Uterus (tissue), 3 donors: ENCODE measurements at regions not wholly inside any gene's neighbourhood (a gene's known extent, or its start where the extent isn't known, plus 50 kb on each side); places are given as distances from the start of the nearest gene placed in this dataset.

Experiments
- DNase-seq, 2 donors: peaks; one replicate each; pipeline ENCODE4 v3.0.0-alpha.2; 2019 to 2020
- H3K27ac ChIP-seq, 2 donors: fragments of 200-600 bp; sonication (generic); 1 replicate in 1 of 2; 2 replicates in 1 of 2; pipeline ENCODE4 v1.5.1; 2016 to 2018
- H3K27me3 ChIP-seq, 2 donors: fragments of 200-600 bp; sonication (generic); one replicate each; pipeline ENCODE4 v1.5.1; 2018 to 2019; ENCODE audit warnings: control low read depth in 1 of 2
- H3K36me3 ChIP-seq, 2 donors: fragments of 200-600 bp; sonication (generic); one replicate each; pipeline ENCODE4 v1.5.1; 2019; ENCODE audit warnings: control low read depth in 1 of 2
- H3K4me1 ChIP-seq, 2 donors: fragments of 200-600 bp; sonication (generic); one replicate each; pipeline ENCODE4 v1.5.1; 2018 to 2019; ENCODE audit warnings: control low read depth in 1 of 2
- H3K4me3 ChIP-seq, 2 donors: fragments of 200-600 bp; sonication (generic); 1 replicate in 1 of 2; 2 replicates in 1 of 2; pipeline ENCODE4 v1.5.1; 2018 to 2019; ENCODE audit warnings: mild to moderate bottlenecking in 1 of 2
- H3K9me3 ChIP-seq, 2 donors: fragments of 200-600 bp; sonication (generic); one replicate each; pipeline ENCODE4 v1.5.1; 2019; ENCODE audit warnings: control low read depth in 1 of 2
- POLR2A ChIP-seq, 2 donors: fragments of 450-650 bp; IDR thresholded peaks; one replicate each; pipeline ENCODE4 v1.6.1; 2016; ENCODE audit warnings: antibody characterized with exemption in 2 of 2, mild to moderate bottlenecking in 1 of 2, moderate library complexity in 1 of 2
- intact Hi-C: fragments of 100-400 bp; cut with DNase I; formaldehyde crosslinking; loops from one replicate; pipeline ENCODE4 v1.15.1; 2023; ENCODE audit warnings: low total_unique reads
- TF ChIP-seq, protein P1 (sequence below), 4 experiments: fragments of 200-600 bp in 2 of 4; fragments of 450-650 bp in 2 of 4; sonication (generic) in 2 of 4; IDR thresholded peaks; one replicate each; pipeline ENCODE4 v1.5.1; 2016 to 2019; ENCODE audit warnings: antibody characterized with exemption in 4 of 4, mild to moderate bottlenecking in 2 of 4, moderate library complexity in 1 of 4
- donor health status: DM: yes; HTN: yes; CAD: no.

DNA sequence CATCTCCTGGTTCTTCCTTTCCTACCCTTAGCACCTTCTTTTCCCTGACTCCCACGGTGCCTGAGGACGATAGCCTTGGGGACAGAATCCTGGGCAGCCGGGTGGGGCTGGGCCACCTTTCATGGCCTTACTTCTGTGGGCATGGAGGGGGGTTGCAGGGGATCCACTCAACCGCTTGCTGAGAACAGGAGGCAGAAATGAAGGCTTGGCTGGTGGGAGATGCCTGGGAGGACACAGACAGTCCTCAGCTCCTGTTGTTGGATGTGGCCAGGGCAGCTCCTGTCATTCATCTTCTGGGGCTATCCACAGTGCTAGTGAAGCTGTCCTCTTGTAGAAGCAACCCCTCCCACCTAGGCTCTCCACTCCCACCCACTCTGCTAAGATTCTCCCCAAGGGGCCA is 95.5 kb upstream of the CELF4 start:
- Histone ChIP-seq H3K36me3 (no peaks in the 10 kb centered on the region), H3K4me3 (no peak overlapping the region), H3K9me3 (no peaks in the 10 kb centered on the region), H3K4me1 (no peaks in the 10 kb centered on the region), H3K27me3 (no peaks in the 10 kb centered on the region), H3K27ac (no peak overlapping the region)
- TF ChIP-seq, protein P1, sequence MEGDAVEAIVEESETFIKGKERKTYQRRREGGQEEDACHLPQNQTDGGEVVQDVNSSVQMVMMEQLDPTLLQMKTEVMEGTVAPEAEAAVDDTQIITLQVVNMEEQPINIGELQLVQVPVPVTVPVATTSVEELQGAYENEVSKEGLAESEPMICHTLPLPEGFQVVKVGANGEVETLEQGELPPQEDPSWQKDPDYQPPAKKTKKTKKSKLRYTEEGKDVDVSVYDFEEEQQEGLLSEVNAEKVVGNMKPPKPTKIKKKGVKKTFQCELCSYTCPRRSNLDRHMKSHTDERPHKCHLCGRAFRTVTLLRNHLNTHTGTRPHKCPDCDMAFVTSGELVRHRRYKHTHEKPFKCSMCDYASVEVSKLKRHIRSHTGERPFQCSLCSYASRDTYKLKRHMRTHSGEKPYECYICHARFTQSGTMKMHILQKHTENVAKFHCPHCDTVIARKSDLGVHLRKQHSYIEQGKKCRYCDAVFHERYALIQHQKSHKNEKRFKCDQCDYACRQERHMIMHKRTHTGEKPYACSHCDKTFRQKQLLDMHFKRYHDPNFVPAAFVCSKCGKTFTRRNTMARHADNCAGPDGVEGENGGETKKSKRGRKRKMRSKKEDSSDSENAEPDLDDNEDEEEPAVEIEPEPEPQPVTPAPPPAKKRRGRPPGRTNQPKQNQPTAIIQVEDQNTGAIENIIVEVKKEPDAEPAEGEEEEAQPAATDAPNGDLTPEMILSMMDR (IDR thresholded peaks at IDR 0.05), result no peak
- no peak for TF ChIP-seq POLR2A (IDR thresholded peaks at IDR 0.05)
- DNase-seq, result no peak
- intact Hi-C loops, result no loop called here

DNA sequence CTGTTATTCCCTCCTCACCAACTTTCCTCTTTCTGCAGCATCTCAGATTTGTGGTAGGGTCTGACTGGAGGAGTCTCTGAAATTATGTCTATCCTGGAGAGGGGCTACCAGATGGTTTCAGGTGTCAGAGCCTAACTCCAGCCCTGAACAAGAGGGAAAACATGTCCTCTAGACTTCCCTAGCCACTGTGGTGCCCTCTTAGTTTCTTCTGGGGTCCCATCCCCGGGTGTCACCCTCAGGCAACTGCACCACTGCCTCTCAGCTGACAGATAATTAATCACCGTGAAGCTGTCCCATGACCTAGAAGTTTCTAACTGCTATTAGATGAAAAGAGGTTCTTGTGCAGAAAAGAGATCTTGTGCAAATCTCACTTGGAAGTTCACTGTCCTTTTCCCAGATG is 95.1 kb upstream of the CELF4 start:
- Histone ChIP-seq H3K36me3 (no peaks in the 10 kb centered on the region), H3K27me3 (no peaks in the 10 kb centered on the region), H3K4me3 (no peak overlapping the region), H3K27ac (no peak overlapping the region), H3K4me1 (no peaks in the 10 kb centered on the region), H3K9me3 (no peaks in the 10 kb centered on the region)
- DNase-seq, result no peak
- TF ChIP-seq, protein P1 (IDR thresholded peaks at IDR 0.05), result no peak
- TF ChIP-seq POLR2A (IDR thresholded peaks at IDR 0.05), result no peak
- intact Hi-C loops, result no loop called here

DNA sequence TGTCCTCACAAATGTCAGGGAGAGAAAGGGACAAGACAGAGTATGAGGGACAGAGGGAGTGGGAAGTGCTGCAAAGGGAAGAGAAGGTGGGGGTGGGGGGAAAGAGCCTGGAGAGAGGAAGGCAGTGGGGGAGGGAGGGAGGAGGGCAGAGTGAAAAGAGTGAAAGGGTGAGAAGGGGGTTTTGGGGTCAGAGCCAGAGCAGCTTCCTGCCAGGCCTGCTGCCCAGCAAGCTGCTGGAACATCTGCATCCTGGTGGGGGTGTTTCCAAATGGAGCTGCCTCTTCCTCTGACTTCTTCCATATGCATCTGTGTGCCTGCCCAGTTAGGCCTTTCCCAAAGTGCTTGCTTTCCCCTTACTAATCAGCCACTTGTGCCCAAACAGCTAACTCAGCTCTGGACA is 94.3 kb upstream of the CELF4 start:
- no peak for DNase-seq
- H3K4me3 ChIP-seq, result no peak overlapping the region
- H3K27ac ChIP-seq, result no peak overlapping the region
- intact Hi-C loops, result no loop called here
- no peaks in the 10 kb centered on the region for H3K4me1 ChIP-seq
- H3K36me3 ChIP-seq, result no peaks in the 10 kb centered on the region
- no peaks in the 10 kb centered on the region for H3K27me3 ChIP-seq
- no peak for TF ChIP-seq POLR2A (IDR thresholded peaks at IDR 0.05)
- TF ChIP-seq, protein P1 (IDR thresholded peaks at IDR 0.05), result no peak
- no peaks in the 10 kb centered on the region for H3K9me3 ChIP-seq

DNA sequence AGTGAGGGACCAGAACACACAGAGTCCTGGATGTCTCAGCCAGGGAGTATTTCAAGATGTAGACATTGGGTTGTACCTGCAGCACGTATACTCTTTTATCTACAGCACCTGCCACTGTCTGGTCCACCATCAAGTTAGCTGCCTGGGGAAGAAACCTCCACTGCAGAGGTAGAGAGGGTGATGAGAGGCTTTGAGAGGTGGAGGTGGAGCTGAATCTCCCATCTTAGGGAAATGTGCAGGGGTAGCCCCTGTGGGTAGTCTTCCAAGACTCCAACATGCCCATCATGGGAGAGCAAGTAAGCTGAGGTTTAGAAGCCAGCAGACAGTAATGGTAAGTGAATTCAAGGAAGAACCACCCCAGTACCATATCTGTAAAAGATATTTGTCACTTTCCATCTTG is 93.3 kb upstream of the CELF4 start:
- Histone ChIP-seq H3K27ac (no peak overlapping the region), H3K27me3 (no peaks in the 10 kb centered on the region), H3K4me3 (no peak overlapping the region), H3K9me3 (no peaks in the 10 kb centered on the region), H3K4me1 (no peaks in the 10 kb centered on the region), H3K36me3 (no peaks in the 10 kb centered on the region)
- TF ChIP-seq POLR2A (IDR thresholded peaks at IDR 0.05), result no peak
- TF ChIP-seq, protein P1 (IDR thresholded peaks at IDR 0.05), result no peak
- intact Hi-C loops, result no loop called here
- no peak for DNase-seq

DNA sequence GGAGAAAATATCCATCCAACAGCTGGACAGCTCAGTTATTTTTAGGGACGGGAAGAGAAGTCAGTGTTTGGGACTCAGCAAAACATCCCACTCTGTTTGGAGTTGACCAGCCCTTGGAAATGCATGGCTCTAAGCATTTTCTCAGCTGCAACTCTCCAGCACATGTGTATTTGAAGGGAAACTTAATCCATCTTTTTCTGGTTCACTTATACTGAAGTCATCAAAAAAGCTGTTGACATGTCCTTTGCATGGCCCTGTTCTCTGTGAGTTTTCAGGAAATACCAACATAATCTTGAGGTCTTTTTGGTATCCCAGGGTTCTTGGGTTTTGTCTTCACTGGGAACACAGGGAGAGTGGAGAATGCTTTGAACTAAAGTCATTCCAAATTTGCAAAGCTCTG is 91.9 kb upstream of the CELF4 start:
- intact Hi-C loops, result no loop called here
- Histone ChIP-seq H3K4me1 (no peaks in the 10 kb centered on the region), H3K9me3 (no peaks in the 10 kb centered on the region), H3K27me3 (no peaks in the 10 kb centered on the region), H3K27ac (no peak overlapping the region), H3K4me3 (no peak overlapping the region), H3K36me3 (no peaks in the 10 kb centered on the region)
- TF ChIP-seq, protein P1 (IDR thresholded peaks at IDR 0.05), result no peak
- no peak for TF ChIP-seq POLR2A (IDR thresholded peaks at IDR 0.05)
- no peak for DNase-seq
